ENCODE measurements at regions not wholly inside any gene's neighbourhood (a gene's known extent, or its start where the extent isn't known, plus 50 kb on each side); places are given as distances from the start of the nearest gene placed in this dataset.

GRCh38 chrX:118179161-118179560 is 62.6 kb upstream of the KLHL13 start:
- no TSS peak for BruUV-seq (replicated peaks)
- H3K27me3 ChIP-seq (ENCODE audit: control insufficient read depth in 1 of 2, insufficient read depth in 2 of 2, low read length in 2 of 2): no peaks in the 10 kb centered on the region
- ATAC-seq (no peak), DNase-seq (ENCODE audit: low spot score) (no peak), FAIRE-seq (no peak)
- H3K4me3 ChIP-seq (replicated peaks in 1 of 3; ENCODE audit: insufficient read depth in 1 of 3, low read depth in 2 of 3, low read length in 3 of 3): no peak overlapping the region
- WGBS (ENCODE audit: low lambda C conversion rate): 42% methylated on average over 3 of the region's 3 CpGs
- no peak overlapping the region for H2AFZ ChIP-seq (ENCODE audit: low read length)
- H3K4me1 ChIP-seq (ENCODE audit: insufficient read depth, low read length): 0 out of 2 replicates have a peak, but pooled peaks cover 7% of the 10 kb centered on the region
- H3K79me2 ChIP-seq (ENCODE audit: insufficient read depth, low read length): no peaks in the 10 kb centered on the region
- CTCF ChIA-PET (ENCODE audit: low intra/inter-chr PET ratio, low total read pairs): no interaction called here
- in situ Hi-C loops (cut with HindIII; ENCODE audit: extremely low pct_ligation_motif_present, low pct_unique_long_range_greater_than_20kb): no loop called here
- TF ChIP-seq SALL1 (CRISPR knock-in tag; IDR thresholded peaks at IDR 0.05) (no peak), NRL (CRISPR knock-in tag; IDR thresholded peaks at IDR 0.05; ENCODE audit: borderline replicate concordance) (no peak), ARHGAP35 (CRISPR knock-in tag; IDR thresholded peaks at IDR 0.05; ENCODE audit: borderline replicate concordance) (no peak), HCFC1 (IDR thresholded peaks at IDR 0.05; ENCODE audit: low read depth, low read length) (no peak), ATM (IDR thresholded peaks at IDR 0.05; ENCODE audit: borderline replicate concordance) (no peak), MIER3 (CRISPR knock-in tag; IDR thresholded peaks at IDR 0.05; ENCODE audit: borderline replicate concordance) (no peak), STAG1 (CRISPR knock-in tag; IDR thresholded peaks at IDR 0.05) (no peak), ZNF547 (CRISPR knock-in tag; IDR thresholded peaks at IDR 0.05) (no peak), BCLAF1 (IDR thresholded peaks at IDR 0.05) (no peak), NR3C1 (CRISPR knock-in tag; IDR thresholded peaks at IDR 0.05) (no peak)
- intact Hi-C loops (cut with micrococcal nuclease; ENCODE audit: unreplicated experiment): no loop called here
- no peak overlapping the region for H3K4me2 ChIP-seq (ENCODE audit: low read depth, low read length)
- no peaks in the 10 kb centered on the region for H4K20me1 ChIP-seq (ENCODE audit: insufficient read depth, low read length)
- H3K36me3 ChIP-seq (replicated peaks in 1 of 2; ENCODE audit: control insufficient read depth in 1 of 2, insufficient read depth in 2 of 2, low read length in 2 of 2): no peaks in the 10 kb centered on the region
- POLR2A ChIA-PET: no interaction called here
- H3K9ac ChIP-seq (ENCODE audit: insufficient read depth, low read depth, low read length): no peak overlapping the region
- no peaks in the 10 kb centered on the region for H3K9me3 ChIP-seq (ENCODE audit: low read length)
- no peak overlapping the region for H3K27ac ChIP-seq (ENCODE audit: extremely low read length, insufficient read depth, low read length)

All from HepG2 (cell line).